ENCODE measurements at regions not wholly inside any gene's neighbourhood (a gene's known extent, or its start where the extent isn't known, plus 50 kb on each side); places are given as distances from the start of the nearest gene placed in this dataset.

GRCh38 chr1:239757716-239758115 lies 334.0 kb upstream of the FMN2 start:
- Mint-ChIP-seq H3K27me3 (no peaks in the 10 kb centered on the region), H3K4me3 (no peak overlapping the region), H3K4me1 (peaks cover 0 to 5% (median 0%) of the 10 kb centered on the region in 4 donors), H3K36me3 (no peaks in the 10 kb centered on the region), H3K9me3 (no peaks in the 10 kb centered on the region), H3K27ac (no peak overlapping the region)
- no peaks in the 10 kb centered on the region for H3K36me3 ChIP-seq (ENCODE audit: insufficient read depth, low read length)
- no peaks in the 10 kb centered on the region for H3K27me3 ChIP-seq (ENCODE audit: insufficient read depth, low read length)
- ChIA-PET POLR2A (ENCODE audit: partially characterized antibody) (no interaction called here), CTCF (ENCODE audit: partially characterized antibody) (no interaction called here)
- no peaks in the 10 kb centered on the region for H3K9me3 ChIP-seq (ENCODE audit: control insufficient read depth in 1 of 2, low read length in 2 of 2)
- H3K27ac ChIP-seq (ENCODE audit: low read depth, low read length) = no peak overlapping the region
- intact Hi-C loops (cut with micrococcal nuclease) = no loop called here
- H3K4me3 ChIP-seq (ENCODE audit: low read length in 2 of 2) = no peak overlapping the region
- no peak for DNase-seq
- H3K4me1 ChIP-seq (ENCODE audit: insufficient read depth, low read length) = no peaks in the 10 kb centered on the region

- CTCF ChIA-PET (ENCODE audit: partially characterized antibody) = interaction anchor here (0.7 kb wide), 1 partner anchor 40 kb away, joined by 3 read pairs; no protein-coding TSS in a partner anchor
- no peak overlapping the region for H3K27ac ChIP-seq (ENCODE audit: low read depth, low read length)
- H3K27me3 Mint-ChIP-seq = no peaks in the 10 kb centered on the region
- no peaks in the 10 kb centered on the region for H3K36me3 Mint-ChIP-seq
- H3K27ac Mint-ChIP-seq = no peak overlapping the region
- intact Hi-C loops (cut with micrococcal nuclease) = no loop called here
- DNase-seq = no peak
- POLR2A ChIA-PET (ENCODE audit: partially characterized antibody) = no interaction called here
- H3K4me1 Mint-ChIP-seq = peaks cover 0 to 5% (median 0%) of the 10 kb centered on the region in 4 donors
- H3K9me3 Mint-ChIP-seq = no peaks in the 10 kb centered on the region
- no peaks in the 10 kb centered on the region for H3K4me1 ChIP-seq (ENCODE audit: insufficient read depth, low read length)
- no peaks in the 10 kb centered on the region for H3K9me3 ChIP-seq (ENCODE audit: control insufficient read depth in 1 of 2, low read length in 2 of 2)
- H3K27me3 ChIP-seq (ENCODE audit: insufficient read depth, low read length) = no peaks in the 10 kb centered on the region
- no peaks in the 10 kb centered on the region for H3K36me3 ChIP-seq (ENCODE audit: insufficient read depth, low read length)
- no peak overlapping the region for H3K4me3 Mint-ChIP-seq
- no peak overlapping the region for H3K4me3 ChIP-seq (ENCODE audit: low read length in 2 of 2)
Measured at GRCh38 chr1:239758756-239759155, 332.9 kb upstream of the FMN2 start.

DNA sequence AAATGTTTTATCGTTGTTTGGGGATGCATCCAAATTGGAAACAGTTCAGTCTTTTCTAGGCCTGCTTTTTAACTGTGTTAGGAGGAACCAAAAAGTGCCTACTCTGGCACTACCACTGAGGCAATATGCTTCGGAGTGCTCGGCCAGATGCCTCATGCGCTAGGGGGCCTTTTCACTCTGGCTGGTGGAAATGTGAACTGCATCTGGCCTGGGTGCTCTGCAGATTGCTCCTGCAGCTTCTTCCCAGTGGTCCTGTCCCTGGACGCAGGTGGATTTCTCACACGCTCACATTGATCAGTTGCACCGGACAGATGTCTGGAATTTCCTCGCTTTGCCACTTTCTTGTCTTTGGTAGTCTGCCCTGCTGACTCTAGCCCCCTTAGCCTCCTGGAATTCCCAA lies 330.2 kb upstream of the FMN2 start:
- no peak overlapping the region for H3K27ac ChIP-seq (ENCODE audit: low read depth, low read length)
- no peak overlapping the region for H3K4me3 ChIP-seq (ENCODE audit: low read length in 2 of 2)
- no peaks in the 10 kb centered on the region for H3K36me3 Mint-ChIP-seq
- ChIA-PET POLR2A (ENCODE audit: partially characterized antibody) (no interaction called here), CTCF (ENCODE audit: partially characterized antibody) (no interaction called here)
- no peak overlapping the region for H3K27ac Mint-ChIP-seq
- H3K4me1 Mint-ChIP-seq = peaks cover 0 to 6% (median 0%) of the 10 kb centered on the region in 4 donors
- no peaks in the 10 kb centered on the region for H3K36me3 ChIP-seq (ENCODE audit: insufficient read depth, low read length)
- no peak overlapping the region for H3K4me3 Mint-ChIP-seq
- H3K4me1 ChIP-seq (ENCODE audit: insufficient read depth, low read length) = no peaks in the 10 kb centered on the region
- intact Hi-C loops (cut with micrococcal nuclease) = no loop called here
- no peaks in the 10 kb centered on the region for H3K27me3 Mint-ChIP-seq
- H3K9me3 Mint-ChIP-seq = no peaks in the 10 kb centered on the region
- no peaks in the 10 kb centered on the region for H3K27me3 ChIP-seq (ENCODE audit: insufficient read depth, low read length)
- no peaks in the 10 kb centered on the region for H3K9me3 ChIP-seq (ENCODE audit: control insufficient read depth in 1 of 2, low read length in 2 of 2)
- no peak for DNase-seq

- no peaks in the 10 kb centered on the region for H3K36me3 ChIP-seq (ENCODE audit: insufficient read depth, low read length)
- intact Hi-C loops (cut with micrococcal nuclease) = no loop called here
- H3K9me3 ChIP-seq (ENCODE audit: control insufficient read depth in 1 of 2, low read length in 2 of 2) = no peaks in the 10 kb centered on the region
- Mint-ChIP-seq H3K27me3 (no peaks in the 10 kb centered on the region), H3K9me3 (no peaks in the 10 kb centered on the region), H3K4me1 (peaks cover 0 to 6% (median 0%) of the 10 kb centered on the region in 4 donors), H3K36me3 (no peaks in the 10 kb centered on the region), H3K4me3 (no peak overlapping the region), H3K27ac (no peak overlapping the region)
- H3K27me3 ChIP-seq (ENCODE audit: insufficient read depth, low read length) = no peaks in the 10 kb centered on the region
- H3K4me1 ChIP-seq (ENCODE audit: insufficient read depth, low read length) = no peaks in the 10 kb centered on the region
- POLR2A ChIA-PET (ENCODE audit: partially characterized antibody) = no interaction called here
- no peak overlapping the region for H3K27ac ChIP-seq (ENCODE audit: low read depth, low read length)
- H3K4me3 ChIP-seq (ENCODE audit: low read length in 2 of 2) = no peak overlapping the region
- CTCF ChIA-PET (ENCODE audit: partially characterized antibody) = no interaction called here
- no peak for DNase-seq
Measured at GRCh38 chr1:239763850-239764249, 327.8 kb upstream of the FMN2 start.

- no peaks in the 10 kb centered on the region for H3K9me3 ChIP-seq (ENCODE audit: control insufficient read depth in 1 of 2, low read length in 2 of 2)
Measured at GRCh38 chr1:239764546-239764945, 327.1 kb upstream of the FMN2 start.

GRCh38 chr1:239765163-239765562 lies 326.5 kb upstream of the FMN2 start:
- Mint-ChIP-seq H3K4me1 (peaks cover 0 to 6% (median 0%) of the 10 kb centered on the region in 4 donors), H3K36me3 (no peaks in the 10 kb centered on the region), H3K9me3 (no peaks in the 10 kb centered on the region), H3K27me3 (no peaks in the 10 kb centered on the region), H3K4me3 (no peak overlapping the region), H3K27ac (no peak overlapping the region)
- no peaks in the 10 kb centered on the region for H3K9me3 ChIP-seq (ENCODE audit: control insufficient read depth in 1 of 2, low read length in 2 of 2)
- ChIA-PET POLR2A (ENCODE audit: partially characterized antibody) (no interaction called here), CTCF (ENCODE audit: partially characterized antibody) (no interaction called here)
- intact Hi-C loops (cut with micrococcal nuclease) = no loop called here
- no peaks in the 10 kb centered on the region for H3K27me3 ChIP-seq (ENCODE audit: insufficient read depth, low read length)
- H3K27ac ChIP-seq (ENCODE audit: low read depth, low read length) = no peak overlapping the region
- H3K36me3 ChIP-seq (ENCODE audit: insufficient read depth, low read length) = no peaks in the 10 kb centered on the region
- H3K4me3 ChIP-seq (ENCODE audit: low read length in 2 of 2) = no peak overlapping the region
- no peak for DNase-seq
- H3K4me1 ChIP-seq (ENCODE audit: insufficient read depth, low read length) = no peaks in the 10 kb centered on the region

More at GRCh38 chr1:239764546-239764945, 327.1 kb upstream of the FMN2 start:
- Mint-ChIP-seq H3K27ac (no peak overlapping the region), H3K4me1 (peaks cover 0 to 6% (median 0%) of the 10 kb centered on the region in 4 donors), H3K4me3 (no peak overlapping the region), H3K9me3 (no peaks in the 10 kb centered on the region), H3K36me3 (no peaks in the 10 kb centered on the region), H3K27me3 (no peaks in the 10 kb centered on the region)
- intact Hi-C loops (cut with micrococcal nuclease) = no loop called here
- no peaks in the 10 kb centered on the region for H3K4me1 ChIP-seq (ENCODE audit: insufficient read depth, low read length)
- ChIA-PET POLR2A (ENCODE audit: partially characterized antibody) (no interaction called here), CTCF (ENCODE audit: partially characterized antibody) (no interaction called here)
- no peak overlapping the region for H3K4me3 ChIP-seq (ENCODE audit: low read length in 2 of 2)
- no peaks in the 10 kb centered on the region for H3K36me3 ChIP-seq (ENCODE audit: insufficient read depth, low read length)
- H3K27ac ChIP-seq (ENCODE audit: low read depth, low read length) = no peak overlapping the region
- DNase-seq = no peak
- no peaks in the 10 kb centered on the region for H3K27me3 ChIP-seq (ENCODE audit: insufficient read depth, low read length)

GRCh38 chr1:239771550-239771949 lies 320.1 kb upstream of the FMN2 start:
- intact Hi-C loops (cut with micrococcal nuclease) = no loop called here
- POLR2A ChIA-PET (ENCODE audit: partially characterized antibody) = no interaction called here
- H3K36me3 Mint-ChIP-seq = no peaks in the 10 kb centered on the region
- Histone ChIP-seq H3K36me3 (ENCODE audit: insufficient read depth, low read length) (no peaks in the 10 kb centered on the region), H3K4me1 (ENCODE audit: insufficient read depth, low read length) (no peaks in the 10 kb centered on the region), H3K9me3 (ENCODE audit: control insufficient read depth in 1 of 2, low read length in 2 of 2) (no peaks in the 10 kb centered on the region), H3K4me3 (ENCODE audit: low read length in 2 of 2) (no peak overlapping the region), H3K27me3 (ENCODE audit: insufficient read depth, low read length) (no peaks in the 10 kb centered on the region), H3K27ac (ENCODE audit: low read depth, low read length) (no peak overlapping the region)
- CTCF ChIA-PET (ENCODE audit: partially characterized antibody) = no interaction called here
- no peak overlapping the region for H3K4me3 Mint-ChIP-seq
- no peaks in the 10 kb centered on the region for H3K4me1 Mint-ChIP-seq
- no peak overlapping the region for H3K27ac Mint-ChIP-seq
- H3K27me3 Mint-ChIP-seq = no peaks in the 10 kb centered on the region
- H3K9me3 Mint-ChIP-seq = peaks cover 0 to 4% (median 0%) of the 10 kb centered on the region in 8 donors
- no peak for DNase-seq

DNA sequence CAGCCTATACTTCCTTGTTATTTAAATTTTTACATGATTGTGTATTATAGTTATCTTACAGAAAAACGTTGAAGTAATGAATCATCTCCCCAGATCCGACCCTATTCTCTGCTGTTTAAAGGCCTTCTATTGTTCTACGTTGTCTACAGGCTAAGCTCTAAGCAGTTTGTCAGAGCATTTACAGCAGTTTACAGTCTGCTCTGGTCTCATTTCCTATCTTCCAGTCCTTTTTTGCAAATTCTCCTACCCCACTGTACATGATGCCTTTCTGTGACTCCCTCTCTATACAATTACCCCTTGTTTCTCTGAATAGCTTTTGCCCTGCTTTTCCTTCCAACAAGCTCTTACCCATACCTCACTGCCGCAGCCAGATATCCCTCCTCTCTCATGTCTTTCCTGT lies 319.2 kb upstream of the FMN2 start:
- DNase-seq = no peak
- Mint-ChIP-seq H3K4me3 (no peak overlapping the region), H3K27ac (no peak overlapping the region), H3K9me3 (peaks cover 0 to 5% (median 0%) of the 10 kb centered on the region in 8 donors), H3K4me1 (no peaks in the 10 kb centered on the region), H3K27me3 (no peaks in the 10 kb centered on the region), H3K36me3 (no peaks in the 10 kb centered on the region)
- Histone ChIP-seq H3K27ac (ENCODE audit: low read depth, low read length) (no peak overlapping the region), H3K27me3 (ENCODE audit: insufficient read depth, low read length) (no peaks in the 10 kb centered on the region), H3K4me1 (ENCODE audit: insufficient read depth, low read length) (no peaks in the 10 kb centered on the region), H3K9me3 (ENCODE audit: control insufficient read depth in 1 of 2, low read length in 2 of 2) (no peaks in the 10 kb centered on the region), H3K36me3 (ENCODE audit: insufficient read depth, low read length) (no peaks in the 10 kb centered on the region), H3K4me3 (ENCODE audit: low read length in 2 of 2) (no peak overlapping the region)
- CTCF ChIA-PET (ENCODE audit: partially characterized antibody) = no interaction called here
- POLR2A ChIA-PET (ENCODE audit: partially characterized antibody) = no interaction called here
- intact Hi-C loops (cut with micrococcal nuclease) = no loop called here

Data from CD4-positive, alpha-beta memory T cell (primary cell).